ENCODE measurements at regions not wholly inside any gene's neighbourhood (a gene's known extent, or its start where the extent isn't known, plus 50 kb on each side); places are given as distances from the start of the nearest gene placed in this dataset.

DNA sequence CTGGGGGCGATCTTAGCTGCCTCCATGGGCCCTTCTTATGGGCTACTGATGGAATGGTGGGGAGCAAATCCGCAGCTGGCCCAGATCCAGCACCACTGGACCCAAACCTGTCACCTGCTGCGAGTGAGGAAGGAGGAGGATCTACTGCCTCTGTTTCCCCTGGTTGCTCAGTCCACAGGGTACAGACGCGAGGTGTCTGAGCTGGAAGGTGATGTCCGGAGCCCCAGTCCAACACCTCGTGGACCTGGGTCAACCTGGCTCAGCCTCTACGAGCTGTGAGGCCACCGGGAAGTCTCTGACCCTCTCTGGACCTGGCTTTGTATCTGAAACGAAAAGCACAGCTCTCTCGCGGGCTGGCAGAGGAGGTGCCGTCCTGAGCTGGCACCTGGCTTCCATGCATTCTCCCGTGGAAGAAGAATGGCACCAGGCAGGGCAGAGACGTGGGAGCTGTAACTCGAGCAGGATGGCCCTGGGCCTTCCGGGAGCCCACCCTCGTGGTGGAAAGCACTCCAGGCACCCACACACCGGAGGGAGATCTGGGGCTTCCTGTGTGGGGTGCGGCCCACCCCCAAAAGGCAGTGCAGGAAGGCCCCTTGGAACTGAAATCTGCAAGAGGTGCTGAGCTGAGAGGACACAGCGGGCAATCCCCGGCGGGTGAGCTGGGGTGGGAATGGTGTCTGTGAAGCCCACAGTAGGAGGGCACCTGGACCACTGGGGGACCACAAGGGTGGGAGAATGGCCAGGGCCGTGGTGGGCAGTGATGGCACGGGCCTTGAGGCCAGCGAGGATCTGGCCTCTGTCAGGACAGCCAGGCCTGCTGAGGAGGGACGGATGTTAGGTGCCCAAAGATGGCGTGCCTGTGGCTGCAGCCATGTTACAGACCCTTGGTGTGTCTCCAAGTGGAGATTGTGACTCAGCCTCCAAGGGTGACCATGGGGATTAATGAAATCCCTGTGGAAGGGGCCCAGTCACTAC, 133.4 kb downstream of the OLFM1 start:
- DNase-seq = no peak

DNA sequence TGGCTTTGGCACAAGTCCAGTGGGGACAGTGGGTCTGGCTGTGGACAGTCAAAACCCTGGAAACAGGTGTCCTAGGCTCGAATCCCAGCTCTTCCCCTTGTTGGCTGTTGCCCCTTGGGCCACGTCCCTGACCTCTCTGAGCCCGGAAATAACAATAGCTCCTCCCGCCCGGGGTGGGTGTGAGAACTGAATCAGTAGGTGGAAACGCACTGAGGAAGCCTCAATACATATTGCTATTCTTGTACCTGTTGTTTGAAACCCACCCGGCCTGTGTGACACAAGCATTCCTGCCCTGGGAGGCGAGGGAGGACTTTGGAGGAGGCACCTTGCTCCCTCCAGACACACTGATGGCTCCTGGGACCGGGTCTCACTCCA, 134.1 kb downstream of the OLFM1 start:
- no peak for DNase-seq

DNA sequence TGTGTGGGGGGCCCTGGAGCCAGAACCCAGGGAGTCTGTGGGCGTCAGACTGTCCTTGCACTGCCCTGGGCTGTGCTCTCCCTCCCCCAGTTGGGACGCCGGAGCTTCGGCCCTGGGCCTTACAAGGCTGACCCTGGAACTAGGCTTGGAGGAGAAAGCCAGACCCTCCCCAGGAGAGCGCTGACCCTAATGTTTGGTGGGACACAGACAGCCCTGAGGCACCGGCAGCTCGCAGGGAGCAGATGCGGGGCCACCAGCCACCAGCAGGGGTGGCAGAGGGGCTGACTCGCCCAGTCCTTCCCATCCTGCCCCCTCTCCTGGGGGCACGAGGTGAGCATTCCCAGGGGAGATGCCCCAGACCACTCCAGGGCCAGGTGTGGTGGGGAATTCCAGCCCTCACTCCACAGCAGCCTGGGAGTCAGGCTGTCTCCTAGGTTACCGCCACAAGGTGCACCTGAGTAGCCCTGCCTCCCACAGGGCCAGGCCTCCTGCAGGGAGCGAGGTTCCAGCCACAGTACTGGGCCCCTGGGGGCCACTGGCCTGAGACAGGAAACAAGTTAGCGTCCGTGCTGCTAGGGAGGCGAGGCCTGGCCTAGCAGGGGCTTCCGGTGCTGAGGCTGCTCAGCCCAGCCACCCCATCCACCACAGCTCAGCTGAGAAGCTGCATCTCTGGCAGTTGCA, 134.6 kb downstream of the OLFM1 start:
- no peak for DNase-seq

DNA sequence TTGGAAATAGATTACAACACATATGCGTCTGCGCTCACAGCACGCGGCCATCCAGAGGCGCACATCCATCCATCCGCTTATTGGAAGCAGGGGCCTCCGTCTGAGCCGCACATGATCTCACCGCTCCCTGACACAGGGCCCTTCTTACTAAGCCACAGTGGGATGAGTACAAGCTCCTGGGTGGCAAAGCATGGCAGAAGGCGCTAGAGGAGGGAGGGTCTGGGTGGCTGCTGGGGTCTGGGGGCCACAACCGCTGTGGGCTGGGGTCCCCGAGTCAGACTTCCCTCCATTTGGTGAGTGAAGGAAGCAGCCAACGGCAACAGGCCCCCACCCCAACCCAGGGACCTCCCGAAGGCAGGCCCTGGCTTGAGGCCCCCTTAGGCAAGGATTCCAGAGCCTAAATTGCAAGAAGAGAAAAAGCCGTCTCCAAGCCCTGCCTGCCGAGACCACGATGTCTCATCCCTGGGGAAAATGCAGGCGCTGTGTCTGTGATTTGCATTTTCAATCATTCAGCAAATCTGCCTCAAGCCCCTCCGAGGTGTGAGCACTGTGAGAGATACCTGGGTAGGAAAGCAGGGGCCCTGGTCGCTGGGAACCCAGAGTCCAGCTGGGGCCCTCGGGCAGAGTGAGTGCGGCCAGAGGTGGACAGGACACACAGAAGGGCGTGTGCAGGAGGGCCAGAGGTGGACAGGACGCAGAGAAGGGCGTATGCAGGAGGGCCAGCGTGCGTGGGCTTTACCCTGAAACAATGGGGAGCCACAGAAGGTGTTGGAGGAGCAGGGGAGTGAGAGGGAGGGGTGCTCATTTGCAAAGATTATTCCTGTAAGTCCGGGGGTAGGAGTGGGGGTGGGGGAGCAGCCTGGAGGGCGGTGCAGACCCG, 135.7 kb downstream of the OLFM1 start:
- DNase-seq = no peak

DNA sequence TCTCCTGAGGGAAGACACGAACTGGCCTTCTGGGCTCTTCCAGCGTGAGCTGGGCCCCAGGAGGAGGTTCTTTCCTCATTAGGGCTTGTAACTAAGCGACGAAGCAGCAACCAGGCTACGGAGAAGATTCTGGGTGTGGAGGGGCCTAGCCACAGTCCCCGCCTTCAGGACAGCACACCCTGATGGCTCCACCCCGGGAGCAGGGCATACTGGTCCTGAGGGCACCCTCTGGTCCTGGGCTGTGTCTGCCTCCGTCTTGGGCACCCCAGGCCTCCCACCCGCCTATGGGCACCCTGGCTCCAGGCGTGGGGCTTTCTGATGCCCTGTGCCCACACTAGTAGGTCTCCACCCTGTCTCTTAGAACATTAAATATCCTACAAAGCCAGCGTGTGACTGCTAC, 136.4 kb downstream of the OLFM1 start:
- no peak for DNase-seq

DNA sequence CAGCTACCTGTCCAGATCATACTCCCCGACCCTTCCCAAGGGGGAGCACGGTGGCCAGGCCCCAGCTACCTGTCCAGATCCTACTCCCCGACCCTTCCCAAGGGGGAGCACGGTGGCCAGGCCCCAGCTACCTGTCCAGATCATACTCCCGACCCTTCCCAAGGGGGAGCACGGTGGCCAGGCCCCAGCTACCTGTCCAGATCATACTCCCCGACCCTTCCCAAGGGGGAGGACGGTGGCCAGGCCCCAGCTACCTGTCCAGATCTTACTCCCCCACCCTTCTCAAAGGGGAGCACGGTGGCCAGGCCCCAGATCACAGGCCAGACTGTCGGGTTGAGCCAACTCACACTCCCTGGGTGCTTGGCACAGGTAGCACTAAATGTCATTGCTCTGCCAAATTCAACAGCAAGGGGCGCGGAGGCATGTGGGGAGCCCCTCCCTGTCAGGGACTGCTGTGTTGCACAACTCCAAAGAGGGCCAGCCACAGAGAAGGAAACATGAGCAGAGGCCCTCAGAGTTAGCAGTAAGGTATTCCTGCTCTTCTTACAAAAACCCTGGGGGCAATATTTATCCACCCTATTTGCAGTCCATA, 136.9 kb downstream of the OLFM1 start:
- DNase-seq = no peak

DNA sequence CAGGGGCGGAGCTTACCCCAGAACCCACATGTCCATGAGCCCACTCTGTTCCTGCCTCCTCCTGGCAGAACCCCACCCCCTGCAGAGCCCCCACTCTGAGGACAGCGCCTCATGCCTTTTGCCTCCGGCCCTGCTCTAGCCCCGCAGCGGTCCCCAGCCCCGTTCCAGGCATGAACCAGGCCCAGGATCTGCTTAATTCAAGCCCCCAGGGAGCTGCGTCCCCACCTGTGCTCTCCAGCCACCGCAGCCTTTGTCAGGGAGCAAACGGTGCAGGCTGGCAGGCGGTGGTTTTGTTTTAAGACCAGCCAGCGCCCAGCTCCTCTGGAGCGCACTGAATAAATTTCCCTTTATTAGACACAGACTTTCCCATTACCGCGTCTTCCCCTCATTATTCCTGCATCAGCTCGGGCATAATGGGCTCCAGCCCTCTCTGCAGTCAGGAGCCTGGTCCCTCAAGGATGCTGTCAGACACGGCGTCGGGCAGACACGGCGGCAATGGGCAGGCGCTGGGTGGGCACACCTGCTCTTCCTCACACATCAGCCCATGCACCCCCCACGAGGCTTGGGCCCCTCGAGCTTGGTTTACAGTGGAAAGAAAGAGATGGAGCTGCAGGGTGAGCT, 137.6 kb downstream of the OLFM1 start:
- DNase-seq = no peak

DNA sequence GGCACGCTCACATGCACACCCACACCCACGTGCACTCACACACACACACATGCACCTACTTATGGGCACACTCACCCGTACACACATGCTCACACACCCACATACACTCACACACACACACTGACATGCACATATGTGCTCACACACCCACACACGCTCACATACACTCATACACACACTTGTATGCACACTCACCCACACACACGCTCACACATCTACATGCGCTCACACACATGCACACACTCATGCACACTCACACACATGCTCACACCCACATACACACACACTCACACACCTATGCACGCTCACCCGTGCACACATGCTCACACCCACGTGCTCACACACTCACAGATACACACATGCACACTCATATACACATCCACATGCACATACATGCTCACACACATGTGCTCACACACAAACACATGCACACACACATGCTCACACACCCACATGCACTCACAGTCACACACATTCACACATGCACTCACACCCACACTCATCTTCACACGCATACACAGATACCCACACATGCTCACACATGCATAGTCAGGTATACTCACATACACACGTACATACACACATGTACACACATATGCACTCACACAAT, 138.3 kb downstream of the OLFM1 start:
- no peak for DNase-seq

DNA sequence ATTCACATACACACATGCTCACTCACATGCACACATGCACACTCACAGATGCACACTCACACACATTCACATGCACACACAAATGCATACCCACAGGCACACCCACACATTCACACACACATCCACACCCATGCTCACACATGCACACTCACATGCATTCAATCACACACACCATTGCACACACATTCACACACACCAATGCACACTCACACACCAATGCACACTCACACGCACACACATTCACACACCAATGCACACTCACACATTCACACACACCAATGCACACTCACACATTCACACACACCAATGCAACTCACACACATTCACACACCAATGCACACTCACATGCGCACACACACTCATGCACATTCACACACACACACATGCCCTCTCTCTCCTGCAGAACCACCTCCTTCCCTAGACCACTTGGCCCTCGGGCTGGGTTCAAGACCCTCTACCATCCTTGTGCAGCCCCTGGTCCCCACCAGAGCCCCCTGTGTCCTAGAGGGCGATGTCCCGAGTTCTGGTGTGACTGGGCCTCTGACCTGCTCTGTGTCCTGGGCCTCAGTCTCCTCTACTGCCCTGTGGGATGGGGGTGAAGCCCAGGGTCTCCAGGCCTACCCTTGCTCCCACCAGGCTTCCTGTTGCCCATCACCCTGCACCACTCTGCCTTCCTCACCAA, 139.0 kb downstream of the OLFM1 start:
- DNase-seq = no peak

DNA sequence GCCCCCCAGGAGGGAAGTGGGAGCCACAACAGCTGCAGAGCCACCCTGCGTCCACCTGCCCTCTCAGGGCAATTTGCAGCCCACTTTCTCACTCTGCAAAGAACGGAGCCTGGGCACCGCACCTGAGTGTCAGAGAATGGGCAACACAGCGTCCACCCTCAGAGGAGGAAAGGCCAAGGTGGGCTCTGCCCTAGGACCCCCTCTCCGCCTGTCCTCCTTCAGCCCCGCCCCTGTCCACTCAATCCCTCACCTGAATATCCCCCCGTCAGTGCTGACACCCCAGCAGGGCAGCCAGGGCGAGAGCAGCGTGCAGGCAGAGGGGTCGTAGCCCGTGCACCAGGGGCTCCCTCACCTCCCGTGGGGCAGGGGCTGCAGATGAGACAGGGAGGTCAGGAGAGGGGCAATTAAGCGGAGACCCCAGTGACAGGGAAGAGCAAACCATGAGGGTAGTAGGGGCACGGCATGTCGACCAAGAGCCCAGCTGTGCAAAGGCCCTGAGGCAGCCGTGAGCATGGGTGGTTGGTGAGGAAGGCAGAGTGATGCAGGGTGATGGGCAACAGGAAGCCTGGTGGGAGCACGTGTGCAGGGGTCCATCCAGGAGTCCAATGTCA, 140.3 kb downstream of the OLFM1 start:
- DNase-seq = no peak

DNA sequence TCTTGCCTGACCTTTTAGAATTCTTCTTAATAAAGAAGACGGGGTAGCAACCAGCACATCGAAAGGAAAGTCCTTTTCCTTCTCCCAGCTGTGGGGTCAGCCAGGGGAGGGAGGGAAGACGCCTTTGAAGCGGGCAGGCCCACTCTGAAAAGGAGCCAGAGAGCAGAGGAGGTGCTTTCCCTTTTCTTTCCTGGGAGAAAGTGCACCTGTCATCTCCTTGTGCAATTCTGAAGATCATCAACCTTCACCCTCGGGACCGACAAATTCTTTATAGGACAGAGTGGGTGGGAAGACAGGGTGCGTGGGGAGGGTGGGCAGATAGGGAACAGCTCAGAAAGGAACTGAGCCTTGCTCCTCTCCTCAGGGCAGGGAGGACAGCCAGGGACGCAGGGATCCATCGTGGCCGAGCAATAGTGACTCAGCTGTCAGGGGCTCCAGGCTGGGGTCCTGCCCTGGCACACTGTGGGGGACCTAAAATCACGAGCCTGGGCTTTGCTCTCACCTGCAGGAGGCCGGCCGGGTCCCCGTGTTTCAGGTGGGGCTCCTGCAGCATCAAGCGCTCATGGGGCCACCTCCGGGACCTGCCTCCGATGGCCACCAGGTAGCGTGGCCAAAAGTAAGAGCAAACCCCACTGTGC, 141.0 kb downstream of the OLFM1 start:
- DNase-seq = no peak

DNA sequence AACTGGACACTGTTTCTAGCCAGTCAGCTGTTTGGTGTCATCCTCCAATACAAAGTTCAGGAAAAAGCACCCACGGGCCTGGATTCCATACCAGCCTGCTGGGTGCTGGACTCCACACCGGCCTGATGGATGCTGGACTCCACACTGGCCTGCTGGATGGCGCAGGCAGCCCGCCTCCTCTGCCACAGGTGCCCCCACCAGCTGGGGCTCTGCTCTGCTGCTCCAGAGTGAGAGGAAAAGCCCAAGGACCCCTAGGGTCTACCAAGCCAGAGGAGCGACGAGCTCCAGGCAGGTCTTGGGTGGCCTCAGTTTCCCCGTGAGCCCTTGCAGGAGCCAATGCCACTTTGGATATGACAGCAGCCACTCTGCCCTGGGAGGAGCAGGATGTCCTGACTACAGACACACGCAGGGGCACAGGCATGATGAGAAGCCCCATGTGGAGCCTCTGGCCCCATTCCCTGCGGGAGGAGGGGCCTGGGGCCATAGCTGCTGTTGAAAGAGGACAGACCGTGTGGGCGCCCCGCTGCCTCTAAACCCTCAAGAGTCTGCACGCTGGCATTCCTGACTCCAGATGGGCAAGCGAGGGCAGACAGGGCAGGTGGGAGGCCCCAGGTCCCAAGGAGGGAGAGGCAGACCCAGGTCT, 141.6 kb downstream of the OLFM1 start:
- no peak for DNase-seq

DNA sequence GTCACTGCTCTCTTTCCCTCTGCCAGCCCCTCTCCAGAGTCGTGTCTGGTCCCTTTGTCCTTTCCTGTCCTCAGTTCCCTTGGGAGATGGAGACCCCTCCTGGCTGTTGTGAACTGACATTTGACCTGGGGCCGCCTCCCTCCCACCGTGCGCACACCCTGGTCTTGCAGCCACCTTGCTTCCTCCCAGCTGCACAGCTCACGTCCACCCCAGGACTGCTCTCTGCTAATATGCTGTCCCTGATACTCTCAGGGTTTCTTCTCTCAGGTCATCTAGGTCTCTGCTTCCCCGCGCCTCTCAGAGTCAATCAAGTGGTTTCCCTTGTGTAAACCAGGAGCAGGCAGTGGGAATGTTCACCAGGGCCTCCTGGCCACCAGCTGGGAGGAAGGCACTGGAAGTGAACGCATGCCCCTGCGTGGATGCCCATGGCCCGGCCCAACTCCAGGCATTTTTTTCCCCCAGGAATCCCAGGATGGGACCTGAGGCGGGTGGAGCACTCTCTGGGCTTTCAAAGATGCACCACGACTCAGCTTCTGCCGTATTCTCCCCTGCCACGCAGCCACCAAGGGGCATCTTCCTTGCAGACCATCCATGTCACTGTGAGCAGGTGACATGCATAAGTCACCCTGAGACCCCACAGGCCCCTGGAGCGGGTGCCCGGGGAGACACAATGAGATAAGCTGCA, 142.4 kb downstream of the OLFM1 start:
- DNase-seq = no peak

DNA sequence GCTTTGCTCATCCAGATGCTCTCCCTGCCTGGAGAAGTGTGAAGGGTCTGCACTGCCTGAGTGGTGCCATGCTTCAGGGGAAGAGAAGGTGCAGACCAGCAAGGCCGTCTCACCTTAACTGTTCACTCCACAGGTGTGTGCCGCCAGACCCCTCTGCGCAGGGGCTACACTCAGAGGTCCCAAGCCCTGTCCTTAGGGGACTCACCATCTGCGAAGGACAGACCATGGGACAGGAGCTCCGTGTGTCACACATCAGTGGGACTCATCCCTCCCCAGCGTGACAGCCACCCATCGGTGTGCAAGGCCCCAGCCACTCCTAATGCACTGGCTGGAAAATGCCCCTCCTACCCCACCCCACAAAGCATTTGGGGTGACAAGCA, 142.9 kb downstream of the OLFM1 start:
- DNase-seq = no peak

DNA sequence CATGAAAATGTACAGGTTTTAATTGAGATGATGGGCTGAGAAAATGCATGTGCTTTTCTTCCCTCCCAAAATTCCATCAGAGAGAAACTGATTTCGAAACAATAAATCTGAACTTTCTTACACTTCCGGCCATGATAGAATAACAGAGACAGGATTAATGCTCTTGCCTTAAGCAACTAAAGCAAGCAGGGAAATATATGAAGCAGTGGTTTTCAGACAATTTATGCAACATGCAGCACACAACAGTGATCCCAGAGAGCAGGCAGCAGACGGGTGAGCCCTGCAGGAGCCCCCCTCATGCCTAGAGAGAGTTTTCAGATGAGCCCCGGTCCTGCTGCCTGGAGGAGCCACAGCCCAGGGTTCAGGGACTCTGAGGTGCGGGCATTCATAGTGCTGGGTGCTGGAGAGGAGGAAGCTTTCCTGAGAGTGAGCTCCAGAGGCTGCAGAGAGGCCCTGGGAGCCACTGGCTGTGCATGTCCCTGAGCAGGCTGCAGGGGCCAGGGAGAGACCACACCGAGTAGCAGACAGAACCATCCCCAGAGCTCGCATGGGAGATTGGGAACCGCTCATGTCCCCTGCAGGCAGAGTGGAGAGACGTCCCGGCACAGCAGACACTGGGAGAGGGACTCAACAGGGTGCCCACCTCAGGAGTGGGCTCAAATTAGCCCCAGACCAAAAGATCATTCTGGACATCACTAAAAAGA, 143.5 kb downstream of the OLFM1 start:
- DNase-seq = no peak

DNA sequence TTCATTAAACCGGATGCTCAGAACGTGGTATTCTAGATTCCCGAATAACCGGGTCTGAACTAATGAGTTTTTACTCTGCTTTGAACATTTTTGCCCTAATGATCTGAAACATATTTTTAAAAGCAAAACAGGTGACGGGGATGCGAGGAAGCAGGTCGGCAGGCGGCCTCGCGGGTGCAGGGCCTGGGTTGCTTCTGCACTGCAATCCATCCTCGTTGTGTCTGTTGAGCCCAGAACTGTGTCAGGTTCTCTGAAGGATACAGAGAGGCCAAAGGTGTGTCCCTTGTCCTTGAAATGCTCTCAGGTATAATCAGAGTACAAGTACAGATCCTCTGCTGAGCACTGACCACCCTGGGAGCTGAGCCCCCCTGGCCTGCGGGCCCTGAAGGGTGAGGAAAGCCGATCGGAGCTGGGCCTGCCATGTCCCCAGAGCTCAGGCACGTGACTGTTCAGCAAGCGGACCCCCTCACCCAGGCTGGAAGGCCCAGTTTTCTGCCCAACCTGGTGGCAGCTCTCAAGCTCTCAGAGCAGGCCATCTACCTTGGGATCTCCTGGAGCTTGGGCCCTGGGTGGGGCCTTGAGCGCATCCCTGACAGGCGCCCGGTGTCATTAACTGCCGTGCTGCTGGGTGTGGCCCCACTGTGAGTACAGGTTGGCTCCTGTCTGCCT, 151.8 kb downstream of the OLFM1 start:
- no peak for DNase-seq

DNA sequence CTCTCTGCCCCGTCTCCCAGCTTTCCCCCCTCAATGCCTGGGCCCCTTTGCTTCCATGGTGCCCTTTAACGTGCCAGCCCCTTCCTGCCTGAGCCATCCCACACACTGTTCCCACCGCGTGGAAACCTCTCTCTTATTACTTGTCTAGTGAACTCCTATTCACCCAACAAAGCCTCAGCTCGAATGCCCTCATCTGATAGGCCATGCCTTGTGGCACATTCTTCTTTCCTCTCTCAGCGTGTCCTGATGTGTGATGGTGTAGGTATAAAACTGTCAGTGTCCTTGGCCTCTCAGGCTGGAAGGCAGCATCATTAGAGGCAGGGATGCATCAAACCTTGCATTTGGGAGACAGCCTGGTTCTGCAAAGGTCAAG, 152.3 kb downstream of the OLFM1 start:
- no peak for DNase-seq

DNA sequence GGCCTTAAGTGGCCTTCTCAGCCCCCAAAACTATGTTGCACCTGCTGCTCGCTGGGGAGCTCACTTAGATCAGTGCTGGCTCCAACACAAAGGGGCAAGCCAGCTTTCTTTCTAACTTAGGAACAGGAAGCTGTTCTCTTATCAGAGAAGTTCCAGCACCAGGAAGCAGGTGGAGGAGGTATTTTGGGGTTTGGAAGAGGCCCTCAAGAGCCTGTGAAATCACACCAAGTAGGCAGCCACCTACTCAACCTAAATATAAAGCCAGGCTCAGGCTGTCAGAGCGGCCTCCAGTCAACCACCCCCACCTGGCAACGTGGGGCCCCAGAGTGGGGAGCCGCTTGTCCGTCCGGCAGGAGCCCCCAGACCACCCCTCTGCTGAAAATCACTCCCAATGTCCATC, 152.8 kb downstream of the OLFM1 start:
- DNase-seq = no peak
